Activated naive CD8-positive, alpha-beta T cell treated with anti-CD3 and anti-CD28 coated beads, Interleukin-2, amount 10 ng/mL, durations not matched to agents 7 days and 5 days (primary cell): ENCODE measurements at regions not wholly inside any gene's neighbourhood (a gene's known extent, or its start where the extent isn't known, plus 50 kb on each side); places are given as distances from the start of the nearest gene placed in this dataset.
"Not testable (repeated sequence)": the region's sequence is repeated elsewhere in the genome, so short reads cannot be mapped to it uniquely, and the experiment has no call there.

Experiments
- ATAC-seq: fragments of 150-1000 bp; cut with Tn5 transposase; one replicate; pipeline ENCODE4 v1.10.0; 2021; ENCODE audit warnings: low read depth, moderate library complexity
- POLR2A ChIA-PET: fragments of 350-600 bp; sonication (Branson Sonifier 250); formaldehyde crosslinking; loops from one replicate; lab custom pipeline; 2021; ENCODE audit warnings: antibody characterized with exemption; lab: Charles Lee
- DNase-seq: peaks from one replicate; pipeline ENCODE4 v3.0.0; 2021
- H3K27ac Mint-ChIP-seq: one replicate; pipeline ENCODE4 v1.8.0; 2022; ENCODE audit warnings: mild to moderate bottlenecking, mixed read lengths
- H3K27me3 Mint-ChIP-seq: one replicate; pipeline ENCODE4 v1.8.0; 2022; ENCODE audit warnings: mild to moderate bottlenecking, moderate library complexity, mixed read lengths
- H3K36me3 Mint-ChIP-seq: one replicate; pipeline ENCODE4 v1.8.0; 2021; ENCODE audit warnings: mild to moderate bottlenecking, mixed read lengths
- H3K4me1 Mint-ChIP-seq: one replicate; pipeline ENCODE4 v1.8.0; 2021; ENCODE audit warnings: mixed read lengths
- H3K4me3 Mint-ChIP-seq: one replicate; pipeline ENCODE4 v1.8.0; 2022; ENCODE audit warnings: mild to moderate bottlenecking, moderate library complexity, mixed read lengths
- H3K9me3 Mint-ChIP-seq: one replicate; pipeline ENCODE4 v1.8.0; 2021; ENCODE audit warnings: mixed read lengths

- Mint-ChIP-seq H3K27ac (no peak overlapping the region), H3K27me3 (no peaks in the 10 kb centered on the region), H3K4me3 (no peak overlapping the region), H3K9me3 (peaks cover 1% of the 10 kb centered on the region), H3K36me3 (no peaks in the 10 kb centered on the region), H3K4me1 (no peaks in the 10 kb centered on the region)
- POLR2A ChIA-PET: no interaction called here
- ATAC-seq (no peak), DNase-seq (no peak)
Measured at GRCh38 chr12:87599459-87599858, 429.7 kb downstream of the C12orf50 start.

DNA sequence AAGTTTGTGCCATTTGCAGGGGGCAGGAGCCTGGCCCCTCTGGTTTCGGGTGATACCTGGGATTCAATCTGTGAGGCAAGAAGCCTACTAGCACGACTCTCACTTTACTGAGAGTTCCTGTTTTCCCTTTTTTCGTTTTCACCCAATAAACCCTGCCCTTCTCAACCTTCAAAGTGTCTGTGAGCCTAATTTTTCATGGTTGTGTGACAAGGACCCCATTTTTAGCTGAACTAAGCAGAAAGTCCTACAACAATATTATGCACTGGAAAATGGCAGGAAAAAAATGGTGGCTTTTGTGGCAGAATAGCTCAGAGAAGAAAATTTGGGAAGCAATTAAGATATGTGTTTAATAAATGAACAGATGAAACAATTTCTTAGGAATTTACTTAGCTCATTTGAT lies 432.1 kb downstream of the C12orf50 start:
- ATAC-seq: no peak
- H3K4me1 Mint-ChIP-seq: no peaks in the 10 kb centered on the region
- H3K27ac Mint-ChIP-seq: no peak overlapping the region
- DNase-seq: no peak
- POLR2A ChIA-PET: no interaction called here
- H3K36me3 Mint-ChIP-seq: no peaks in the 10 kb centered on the region
- no peaks in the 10 kb centered on the region for H3K27me3 Mint-ChIP-seq
- H3K4me3 Mint-ChIP-seq: no peak overlapping the region
- peaks cover 1% of the 10 kb centered on the region for H3K9me3 Mint-ChIP-seq

DNA sequence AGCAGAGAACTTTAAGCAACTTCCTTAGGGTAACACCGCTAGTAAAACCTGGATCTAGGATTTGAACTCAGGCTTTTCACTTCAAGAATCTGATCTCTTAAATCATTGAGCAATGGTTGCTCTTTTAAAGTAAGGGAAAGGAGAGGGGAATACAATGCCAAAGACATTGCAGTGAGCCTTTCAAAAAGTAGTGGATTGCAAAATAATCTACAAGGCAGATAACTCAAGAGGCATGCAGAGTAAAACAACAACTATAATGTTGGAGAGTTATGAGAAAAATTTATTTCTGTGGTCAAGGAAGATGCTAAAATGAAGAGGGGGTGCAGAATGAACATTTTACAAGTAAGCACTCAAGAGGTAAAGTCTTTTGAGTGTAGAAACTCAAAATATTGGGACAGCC lies 432.6 kb downstream of the C12orf50 start:
- no peak for DNase-seq
- POLR2A ChIA-PET: no interaction called here
- no peaks in the 10 kb centered on the region for H3K36me3 Mint-ChIP-seq

GRCh38 chr12:87596134-87596533 lies 433.1 kb downstream of the C12orf50 start:
- H3K36me3 Mint-ChIP-seq: no peaks in the 10 kb centered on the region
- no peak overlapping the region for H3K27ac Mint-ChIP-seq
- DNase-seq (no peak), ATAC-seq (no peak)
- POLR2A ChIA-PET: no interaction called here
- peaks cover 1% of the 10 kb centered on the region for H3K9me3 Mint-ChIP-seq
- no peaks in the 10 kb centered on the region for H3K27me3 Mint-ChIP-seq
- H3K4me3 Mint-ChIP-seq: no peak overlapping the region
- H3K4me1 Mint-ChIP-seq: no peaks in the 10 kb centered on the region

More for the DNA sequence above, 432.6 kb downstream of the C12orf50 start:
- Mint-ChIP-seq H3K9me3 (peaks cover 1% of the 10 kb centered on the region), H3K27me3 (no peaks in the 10 kb centered on the region), H3K4me1 (no peaks in the 10 kb centered on the region), H3K27ac (no peak overlapping the region), H3K4me3 (no peak overlapping the region)
- ATAC-seq: no peak

- Mint-ChIP-seq H3K36me3 (no peaks in the 10 kb centered on the region), H3K4me1 (no peaks in the 10 kb centered on the region), H3K27ac (no peak overlapping the region), H3K9me3 (peaks cover 4% of the 10 kb centered on the region), H3K27me3 (peaks cover 1% of the 10 kb centered on the region), H3K4me3 (no peak overlapping the region)
- ATAC-seq: no peak
- POLR2A ChIA-PET: no interaction called here
- DNase-seq: no peak
Measured at GRCh38 chr12:87585882-87586557, 443.2 kb downstream of the C12orf50 start.

DNA sequence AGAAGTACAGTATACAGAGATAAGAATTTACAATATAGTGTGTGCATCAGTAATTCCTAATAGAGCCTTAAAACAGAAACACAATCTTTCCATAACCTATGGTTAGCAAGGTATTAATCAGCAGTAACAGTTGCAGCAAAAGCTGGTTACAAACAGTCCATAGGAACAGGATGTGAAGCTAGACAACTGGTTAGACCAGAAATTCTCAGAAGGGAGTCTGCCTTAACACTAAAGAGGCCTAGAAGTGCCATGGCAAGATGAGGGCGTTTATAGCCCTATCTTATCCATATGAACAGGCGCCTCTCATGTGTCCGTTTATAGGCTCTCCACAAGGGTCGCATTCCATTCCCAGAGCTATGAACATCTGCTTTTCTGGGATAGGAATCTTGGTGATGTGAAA lies 450.1 kb downstream of the C12orf50 start:
- H3K27ac Mint-ChIP-seq, H3K9me3 Mint-ChIP-seq, H3K4me3 Mint-ChIP-seq, POLR2A ChIA-PET, H3K27me3 Mint-ChIP-seq, H3K4me1 Mint-ChIP-seq, ATAC-seq, H3K36me3 Mint-ChIP-seq, DNase-seq: not testable (repeated sequence)

GRCh38 chr12:87575906-87576305 lies 453.3 kb downstream of the C12orf50 start:
- DNase-seq: no peak
- no peak overlapping the region for H3K27ac Mint-ChIP-seq
- no peak for ATAC-seq
- H3K27me3 Mint-ChIP-seq: no peaks in the 10 kb centered on the region
- H3K4me3 Mint-ChIP-seq: no peak overlapping the region
- no peaks in the 10 kb centered on the region for H3K36me3 Mint-ChIP-seq
- peaks cover 1% of the 10 kb centered on the region for H3K9me3 Mint-ChIP-seq
- POLR2A ChIA-PET: no interaction called here
- H3K4me1 Mint-ChIP-seq: no peaks in the 10 kb centered on the region

DNA sequence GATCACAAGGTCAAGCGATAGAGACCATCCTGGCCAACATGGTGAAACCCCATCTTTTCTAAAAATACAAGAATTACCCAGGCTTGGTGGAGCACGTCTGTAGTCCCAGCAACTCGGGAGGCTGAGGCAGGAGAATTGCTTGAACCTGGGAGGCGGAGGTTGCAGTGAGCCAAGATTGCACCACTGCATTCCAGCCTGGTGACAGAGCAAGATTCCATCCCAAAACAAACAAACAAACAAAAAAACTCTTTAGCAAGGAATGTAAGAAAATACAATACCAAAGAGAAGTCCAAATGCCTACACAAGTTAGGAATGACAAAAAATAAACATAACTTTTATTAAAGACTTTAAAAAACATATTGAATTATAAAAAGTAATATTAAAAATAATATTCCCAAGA lies 462.3 kb downstream of the C12orf50 start:
- H3K36me3 Mint-ChIP-seq, H3K4me1 Mint-ChIP-seq, DNase-seq, H3K4me3 Mint-ChIP-seq, H3K27me3 Mint-ChIP-seq, ATAC-seq, POLR2A ChIA-PET, H3K9me3 Mint-ChIP-seq, H3K27ac Mint-ChIP-seq: not testable (repeated sequence)

DNA sequence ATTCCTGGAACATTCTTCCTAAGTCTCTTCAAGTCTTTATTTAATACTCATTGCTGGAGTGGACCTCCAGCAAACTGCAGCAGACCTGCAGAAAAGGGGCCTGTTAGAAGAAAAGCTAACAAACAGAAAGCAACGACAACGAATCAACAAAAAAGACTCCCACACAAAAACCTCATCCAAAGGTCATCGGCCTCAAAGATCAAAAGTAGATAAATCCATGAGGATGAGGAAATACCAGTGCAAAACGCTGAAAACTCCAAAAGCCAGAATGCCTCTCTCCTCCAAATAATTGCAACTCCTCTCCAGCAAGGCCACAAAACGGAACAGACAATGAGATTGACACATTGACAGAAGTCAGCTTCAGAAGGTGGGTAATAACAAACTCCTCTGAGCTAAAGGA lies 472.2 kb downstream of the C12orf50 start:
- POLR2A ChIA-PET: no interaction called here
- Mint-ChIP-seq H3K9me3 (peaks cover 3% of the 10 kb centered on the region), H3K27me3 (no peaks in the 10 kb centered on the region), H3K4me1 (no peaks in the 10 kb centered on the region), H3K4me3 (no peak overlapping the region), H3K36me3 (no peaks in the 10 kb centered on the region), H3K27ac (no peak overlapping the region)
- no peak for DNase-seq
- ATAC-seq: no peak

DNA sequence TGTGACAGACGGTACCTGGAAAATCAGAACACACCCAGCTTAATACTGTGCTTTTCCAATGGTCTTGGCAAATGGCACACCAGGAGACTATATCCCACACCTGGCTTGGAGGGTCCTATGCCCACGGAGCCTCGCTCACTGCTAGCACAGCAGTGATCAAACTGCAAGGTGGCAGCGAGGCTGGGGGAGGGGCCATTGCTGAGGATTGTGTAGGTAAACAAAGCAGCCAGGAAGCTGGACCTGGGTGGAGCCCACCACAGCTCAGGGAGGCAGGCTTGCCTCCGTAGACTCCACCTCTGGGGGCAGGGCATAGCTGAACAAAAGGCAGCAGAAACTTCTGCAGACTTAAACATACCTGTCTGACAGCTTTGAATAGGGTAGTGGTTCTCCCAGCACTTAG lies 498.0 kb downstream of the C12orf50 start:
- ATAC-seq, H3K4me1 Mint-ChIP-seq, H3K36me3 Mint-ChIP-seq, H3K27me3 Mint-ChIP-seq, POLR2A ChIA-PET, H3K9me3 Mint-ChIP-seq, DNase-seq, H3K27ac Mint-ChIP-seq, H3K4me3 Mint-ChIP-seq: not testable (repeated sequence)

GRCh38 chr12:87529413-87529812 lies 499.8 kb downstream of the C12orf50 start:
- no peak overlapping the region for H3K27ac Mint-ChIP-seq
- peaks cover 7% of the 10 kb centered on the region for H3K9me3 Mint-ChIP-seq

DNA sequence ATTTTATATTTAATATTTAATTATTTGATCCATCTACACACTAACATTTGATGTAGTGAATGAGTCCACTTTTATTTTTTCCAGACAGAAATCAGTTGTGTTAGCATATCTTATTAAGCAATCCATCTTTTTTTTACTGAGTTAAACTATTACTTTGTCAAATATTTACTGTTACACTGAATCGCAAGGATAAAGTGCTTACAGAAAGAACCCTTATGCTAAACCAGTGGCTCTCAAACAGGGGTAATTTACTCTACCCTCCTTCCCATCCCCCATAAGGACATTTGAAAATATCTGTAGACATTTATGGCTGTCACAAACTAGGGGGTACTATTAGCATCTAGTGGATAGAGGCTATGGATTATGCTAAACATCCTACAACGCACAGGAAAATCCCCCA lies 508.2 kb downstream of the C12orf50 start:
- POLR2A ChIA-PET: no interaction called here
- Mint-ChIP-seq H3K36me3 (no peaks in the 10 kb centered on the region), H3K9me3 (peaks cover 1% of the 10 kb centered on the region), H3K27ac (no peak overlapping the region), H3K4me1 (no peaks in the 10 kb centered on the region), H3K4me3 (no peak overlapping the region), H3K27me3 (no peaks in the 10 kb centered on the region)
- DNase-seq (no peak), ATAC-seq (no peak)

More at GRCh38 chr12:87529413-87529812, 499.8 kb downstream of the C12orf50 start:
- H3K27me3 Mint-ChIP-seq: no peaks in the 10 kb centered on the region
- H3K36me3 Mint-ChIP-seq: no peaks in the 10 kb centered on the region
- H3K4me3 Mint-ChIP-seq: no peak overlapping the region
- ATAC-seq (no peak), DNase-seq (no peak)
- POLR2A ChIA-PET: no interaction called here
- no peaks in the 10 kb centered on the region for H3K4me1 Mint-ChIP-seq

DNA sequence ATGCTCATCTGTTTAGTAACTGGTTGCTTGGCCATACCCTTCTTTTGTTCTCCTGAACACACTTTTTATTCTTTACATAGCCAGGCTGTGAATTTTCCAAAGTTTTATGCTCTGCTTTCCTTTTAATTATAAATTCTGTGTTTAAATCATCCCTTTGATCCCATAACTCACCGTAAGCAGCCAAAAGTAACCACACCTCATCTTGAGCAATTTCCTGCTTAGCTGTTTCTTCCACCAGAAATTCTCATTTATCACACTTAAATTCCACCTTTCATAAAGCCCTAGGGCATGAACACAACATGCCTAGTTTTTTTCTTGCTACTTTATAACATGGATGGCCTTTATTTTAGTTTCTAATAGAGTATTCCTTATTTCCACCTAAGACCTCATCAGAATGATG lies 510.7 kb downstream of the C12orf50 start:
- Mint-ChIP-seq H3K4me3 (no peak overlapping the region), H3K27ac (no peak overlapping the region), H3K4me1 (no peaks in the 10 kb centered on the region), H3K9me3 (peaks cover 1% of the 10 kb centered on the region), H3K36me3 (no peaks in the 10 kb centered on the region), H3K27me3 (no peaks in the 10 kb centered on the region)
- ATAC-seq (no peak), DNase-seq (no peak)
- POLR2A ChIA-PET: no interaction called here

- no peaks in the 10 kb centered on the region for H3K4me1 Mint-ChIP-seq
- POLR2A ChIA-PET: no interaction called here
Measured at GRCh38 chr12:87518036-87518435, 511.2 kb downstream of the C12orf50 start.

More at GRCh38 chr12:87518036-87518435, 511.2 kb downstream of the C12orf50 start:
- Mint-ChIP-seq H3K9me3 (peaks cover 1% of the 10 kb centered on the region), H3K4me3 (no peak overlapping the region), H3K36me3 (no peaks in the 10 kb centered on the region), H3K27ac (no peak overlapping the region), H3K27me3 (no peaks in the 10 kb centered on the region)
- no peak for DNase-seq
- no peak for ATAC-seq
